ENCODE measurements at regions not wholly inside any gene's neighbourhood (a gene's known extent, or its start where the extent isn't known, plus 50 kb on each side); places are given as distances from the start of the nearest gene placed in this dataset.

DNA sequence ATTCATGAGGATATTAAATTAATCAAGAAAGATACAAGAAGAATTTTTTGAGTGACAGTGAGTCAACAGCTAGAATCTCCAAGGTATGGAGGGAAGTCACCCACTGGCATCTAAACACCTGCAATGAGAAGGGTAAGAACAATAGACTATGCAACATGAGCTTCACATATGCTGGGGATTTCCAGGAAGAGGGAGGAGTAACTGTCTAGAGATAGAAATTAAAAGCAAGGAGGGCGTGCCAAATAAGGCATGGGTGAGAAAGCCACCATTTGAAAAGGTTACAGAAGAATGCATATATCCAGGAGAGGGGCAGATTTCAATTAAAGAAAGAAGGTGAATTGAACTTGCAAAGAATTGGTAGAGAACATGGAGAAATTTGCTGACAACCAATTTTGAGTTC is 365.7 kb downstream of the GPR37 start:
- TF ChIP-seq, protein P1, sequence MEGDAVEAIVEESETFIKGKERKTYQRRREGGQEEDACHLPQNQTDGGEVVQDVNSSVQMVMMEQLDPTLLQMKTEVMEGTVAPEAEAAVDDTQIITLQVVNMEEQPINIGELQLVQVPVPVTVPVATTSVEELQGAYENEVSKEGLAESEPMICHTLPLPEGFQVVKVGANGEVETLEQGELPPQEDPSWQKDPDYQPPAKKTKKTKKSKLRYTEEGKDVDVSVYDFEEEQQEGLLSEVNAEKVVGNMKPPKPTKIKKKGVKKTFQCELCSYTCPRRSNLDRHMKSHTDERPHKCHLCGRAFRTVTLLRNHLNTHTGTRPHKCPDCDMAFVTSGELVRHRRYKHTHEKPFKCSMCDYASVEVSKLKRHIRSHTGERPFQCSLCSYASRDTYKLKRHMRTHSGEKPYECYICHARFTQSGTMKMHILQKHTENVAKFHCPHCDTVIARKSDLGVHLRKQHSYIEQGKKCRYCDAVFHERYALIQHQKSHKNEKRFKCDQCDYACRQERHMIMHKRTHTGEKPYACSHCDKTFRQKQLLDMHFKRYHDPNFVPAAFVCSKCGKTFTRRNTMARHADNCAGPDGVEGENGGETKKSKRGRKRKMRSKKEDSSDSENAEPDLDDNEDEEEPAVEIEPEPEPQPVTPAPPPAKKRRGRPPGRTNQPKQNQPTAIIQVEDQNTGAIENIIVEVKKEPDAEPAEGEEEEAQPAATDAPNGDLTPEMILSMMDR (IDR thresholded peaks at IDR 0.05; ENCODE audit: low read depth, low read length) = no peak

DNA sequence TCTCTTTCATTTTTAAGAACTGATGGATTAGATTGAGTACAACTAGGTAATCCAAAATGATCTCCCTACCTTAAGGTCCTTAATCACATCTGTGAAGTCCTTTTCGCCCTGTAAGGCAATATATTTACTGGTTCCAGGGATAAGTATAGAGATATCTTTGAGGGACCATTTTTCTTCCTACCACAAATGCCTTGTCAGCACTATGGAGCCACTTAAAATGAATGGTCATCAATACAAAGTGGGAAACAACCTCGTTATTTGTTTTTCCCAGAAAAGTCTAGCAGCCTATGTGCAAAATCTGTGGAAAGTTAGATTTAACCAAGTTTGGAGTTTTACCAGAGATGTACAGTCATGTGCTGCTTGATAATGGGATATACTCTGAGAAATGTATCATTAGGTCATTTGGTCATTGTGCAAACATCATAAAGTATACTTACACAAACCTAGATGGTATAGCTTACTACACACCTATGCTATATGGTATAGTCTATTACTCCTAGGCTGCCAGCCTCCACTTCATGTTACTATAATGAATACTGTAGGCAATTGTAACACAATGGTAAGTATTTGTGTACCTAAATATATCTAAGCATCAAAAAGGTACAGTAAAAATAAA is 366.2 kb upstream of the TMEM229A start:
- no peak overlapping the region for H3K4me3 ChIP-seq (ENCODE audit: low read depth, low read length)
- TF ChIP-seq, protein P1 (IDR thresholded peaks at IDR 0.05; ENCODE audit: low read depth, low read length) = no peak

More for the DNA sequence above, 365.7 kb downstream of the GPR37 start:
- no peak overlapping the region for H3K4me3 ChIP-seq (ENCODE audit: low read depth, low read length)

DNA sequence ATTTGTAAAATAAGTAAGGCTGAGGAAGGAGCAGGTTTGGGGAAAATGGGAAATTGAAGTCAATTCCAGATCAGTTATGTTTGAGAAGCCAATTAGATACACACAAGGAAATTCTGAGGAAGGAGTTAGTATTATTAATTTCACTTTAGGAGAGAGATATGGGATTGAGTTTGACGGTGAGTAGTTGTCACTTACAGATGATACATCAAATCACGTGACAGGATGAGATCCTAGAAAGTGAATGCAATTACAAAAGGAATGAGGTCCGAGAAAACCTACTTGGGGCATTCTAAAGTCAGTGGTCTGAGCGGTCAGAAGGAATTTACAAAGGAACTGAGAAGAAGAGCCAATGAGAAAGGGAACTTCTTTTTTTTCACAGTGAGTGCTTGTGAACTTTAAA is 364.3 kb upstream of the TMEM229A start:
- H3K4me3 ChIP-seq (ENCODE audit: low read depth, low read length) = no peak overlapping the region
- TF ChIP-seq, protein P1 (IDR thresholded peaks at IDR 0.05; ENCODE audit: low read depth, low read length) = no peak

DNA sequence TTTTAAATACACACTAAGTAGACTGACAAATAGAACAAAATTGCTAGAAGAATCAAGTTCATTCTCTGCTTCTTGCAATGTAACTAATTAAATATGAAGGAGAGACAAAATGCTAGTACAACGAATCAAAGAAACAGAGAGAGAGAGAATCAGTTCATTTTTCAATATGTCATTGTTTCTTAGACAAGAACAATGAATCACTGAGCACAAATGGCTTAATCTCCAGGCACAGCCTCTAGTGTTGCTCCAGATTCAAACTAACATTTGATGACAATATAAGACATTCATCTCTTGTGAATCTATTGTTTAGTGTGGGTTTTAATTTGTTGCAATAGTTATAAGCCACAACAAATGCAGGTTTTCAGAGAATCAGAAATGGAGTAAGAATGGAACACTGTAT is 357.4 kb upstream of the TMEM229A start:
- TF ChIP-seq, protein P1 (IDR thresholded peaks at IDR 0.05; ENCODE audit: low read depth, low read length) = no peak

DNA sequence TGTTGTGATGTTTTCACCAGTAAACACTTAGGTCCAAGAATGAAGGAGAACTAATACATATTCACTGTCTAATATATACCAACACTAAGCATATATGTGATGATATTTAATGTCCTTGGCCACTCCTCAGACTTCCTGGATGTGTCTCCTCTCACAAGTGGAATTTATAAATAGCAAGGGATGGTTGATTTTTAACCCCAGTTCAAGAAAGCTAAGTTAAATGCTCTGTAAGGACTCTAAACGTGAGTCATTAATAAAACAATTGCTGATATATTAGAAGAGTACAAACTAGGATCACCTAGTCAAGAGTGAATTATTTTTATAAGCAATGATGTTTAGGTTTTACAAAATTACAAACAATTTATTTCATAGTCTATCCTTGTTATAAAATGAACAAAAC is 355.9 kb upstream of the TMEM229A start:
- H3K4me3 ChIP-seq (ENCODE audit: low read depth, low read length) = no peak overlapping the region
- TF ChIP-seq, protein P1 (IDR thresholded peaks at IDR 0.05; ENCODE audit: low read depth, low read length) = no peak

More for the DNA sequence above, 357.4 kb upstream of the TMEM229A start:
- no peak overlapping the region for H3K4me3 ChIP-seq (ENCODE audit: low read depth, low read length)

DNA sequence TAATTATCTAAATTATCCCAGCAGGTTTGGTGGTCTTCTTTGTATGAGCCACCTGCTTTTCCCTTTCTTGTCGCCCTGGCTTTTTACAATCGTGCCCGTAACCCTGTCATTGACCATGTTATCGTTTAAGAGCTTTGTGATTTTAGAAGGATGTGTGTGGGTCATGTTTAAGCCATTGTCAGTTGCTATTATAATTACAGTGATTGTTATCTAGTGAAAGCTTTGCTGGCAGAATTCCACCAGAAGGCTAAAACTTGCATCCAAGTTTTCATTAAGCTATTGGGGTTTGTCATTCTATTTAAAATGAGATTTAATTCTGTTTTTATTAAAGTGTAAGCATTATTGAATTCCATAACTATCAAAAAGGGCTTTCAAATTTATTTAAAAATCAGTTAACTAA is 354.2 kb upstream of the TMEM229A start:
- no peak overlapping the region for H3K4me3 ChIP-seq (ENCODE audit: low read depth, low read length)
- TF ChIP-seq, protein P1 (IDR thresholded peaks at IDR 0.05; ENCODE audit: low read depth, low read length) = no peak

DNA sequence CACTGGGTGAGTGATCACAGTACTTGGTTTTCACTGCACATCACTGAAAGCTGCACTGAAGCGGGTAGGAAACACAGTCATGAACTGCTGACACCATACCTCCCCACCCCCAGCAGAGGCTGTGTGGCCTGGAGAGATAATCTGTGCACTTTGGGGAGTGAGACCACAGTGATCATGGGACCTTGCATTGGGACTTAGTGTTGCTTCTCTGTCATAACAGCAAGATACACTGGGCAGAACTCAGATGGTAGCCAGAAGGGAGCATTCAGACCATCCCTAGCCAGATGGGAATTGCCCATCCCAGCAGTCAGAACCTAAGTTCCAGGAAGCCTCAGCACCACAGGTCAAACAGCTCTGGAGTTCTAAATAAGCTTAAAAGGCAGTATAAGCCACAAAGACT is 346.4 kb upstream of the TMEM229A start:
- TF ChIP-seq, protein P1 (IDR thresholded peaks at IDR 0.05; ENCODE audit: low read depth, low read length) = no peak

More for the DNA sequence above, 346.4 kb upstream of the TMEM229A start:
- no peak overlapping the region for H3K4me3 ChIP-seq (ENCODE audit: low read depth, low read length)
